Activated CD8-positive, alpha-beta T cell treated with anti-CD3 and anti-CD28 coated beads for 36 hours (primary cell): ENCODE measurements at regions not wholly inside any gene's neighbourhood (a gene's known extent, or its start where the extent isn't known, plus 50 kb on each side); places are given as distances from the start of the nearest gene placed in this dataset.

Experiments
- ATAC-seq: fragments of 200-7000 bp; cut with Tn5 transposase; one replicate; pipeline ENCODE4 v1.10.0; 2021; ENCODE audit warnings: mild to moderate bottlenecking, moderate library complexity
- CTCF ChIA-PET: fragments of 350-600 bp; sonication (Branson Sonifier 250); formaldehyde crosslinking; loops from one replicate; lab custom pipeline; 2021; ENCODE audit warnings: antibody characterized with exemption; lab: Charles Lee
- POLR2A ChIA-PET: fragments of 350-600 bp; sonication (Branson Sonifier 250); formaldehyde crosslinking; loops from one replicate; lab custom pipeline; 2021; ENCODE audit warnings: antibody characterized with exemption; lab: Charles Lee
- DNase-seq: peaks from one replicate; pipeline ENCODE4 v3.0.0-alpha.2; 2020
- H3K27ac Mint-ChIP-seq: one replicate; pipeline ENCODE4 v1.8.0; 2021; ENCODE audit warnings: mild to moderate bottlenecking, mixed read lengths
- H3K27me3 Mint-ChIP-seq: one replicate; pipeline ENCODE4 v1.8.0; 2021; ENCODE audit warnings: mixed read lengths
- H3K36me3 Mint-ChIP-seq: one replicate; pipeline ENCODE4 v1.8.0; 2021; ENCODE audit warnings: low read depth, mixed read lengths
- H3K4me1 Mint-ChIP-seq: one replicate; pipeline ENCODE4 v1.8.0; 2021; ENCODE audit warnings: low read depth, mixed read lengths
- H3K4me3 Mint-ChIP-seq: one replicate; pipeline ENCODE4 v1.8.0; 2021; ENCODE audit warnings: mild to moderate bottlenecking, moderate library complexity, mixed read lengths
- H3K9me3 Mint-ChIP-seq: one replicate; pipeline ENCODE4 v1.8.0; 2021; ENCODE audit warnings: mixed read lengths
- CTCF ChIP-seq: fragments of 200-600 bp; IDR thresholded peaks from one replicate; pipeline ENCODE4 v1.8.0; 2022; ENCODE audit warnings: antibody characterized with exemption, mild to moderate bottlenecking
- intact Hi-C: fragments of 100-400 bp; cut with micrococcal nuclease; formaldehyde crosslinking; loops from one replicate; pipeline ENCODE4 v1.10.0; 2022

DNA sequence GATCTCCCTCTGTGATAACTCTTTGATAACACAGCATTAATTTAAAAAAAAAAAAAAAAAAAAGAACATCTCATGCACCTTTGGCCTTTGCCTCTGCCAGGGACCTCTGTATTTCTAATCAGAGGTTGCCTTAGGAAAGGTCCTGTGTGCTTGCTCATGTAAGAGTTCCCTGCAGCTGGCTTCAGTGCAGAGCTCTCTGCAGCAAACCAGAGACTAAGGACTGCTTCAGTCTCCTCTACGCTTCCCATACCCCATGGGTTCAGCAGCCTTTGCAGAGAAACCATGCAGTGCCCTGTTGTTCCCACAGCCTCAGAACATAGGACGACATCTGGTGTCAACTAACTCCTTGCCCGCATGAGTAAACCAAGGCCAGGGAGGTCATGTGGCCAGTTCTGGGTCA lies 236.6 kb upstream of the KLHL29 start:
- intact Hi-C loops, result no loop called here
- no peak for ATAC-seq

DNA sequence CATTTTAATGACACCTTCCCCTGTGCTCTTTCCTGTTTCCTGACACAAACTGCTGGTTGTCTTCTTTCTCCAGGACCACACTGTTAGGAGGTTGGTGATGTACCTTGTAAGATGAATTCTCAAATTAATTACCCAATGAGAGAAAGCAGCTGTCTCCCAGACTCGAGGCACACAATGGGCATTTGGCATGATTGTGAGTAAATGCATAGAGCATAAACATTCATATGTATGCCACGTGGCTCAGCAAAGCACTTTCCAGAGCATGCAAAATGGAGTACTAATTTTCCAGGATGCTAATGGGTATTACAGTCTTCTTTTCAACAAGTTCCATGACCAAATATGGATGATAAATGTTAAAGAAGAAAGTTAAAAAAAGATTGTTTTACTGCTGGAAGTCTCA lies 235.2 kb upstream of the KLHL29 start:
- Mint-ChIP-seq H3K4me3 (no peak overlapping the region), H3K36me3 (no peaks in the 10 kb centered on the region), H3K4me1 (no peaks in the 10 kb centered on the region), H3K27ac (no peak overlapping the region), H3K9me3 (peaks cover 1% of the 10 kb centered on the region), H3K27me3 (peaks cover 15% of the 10 kb centered on the region)
- POLR2A ChIA-PET, result no interaction called here
- no peak for DNase-seq
- intact Hi-C loops, result no loop called here
- no peak for ATAC-seq
- CTCF ChIA-PET, result no interaction called here
- TF ChIP-seq CTCF, result no peak

More for the DNA sequence above, 236.6 kb upstream of the KLHL29 start:
- peaks cover 16% of the 10 kb centered on the region for H3K27me3 Mint-ChIP-seq
- POLR2A ChIA-PET, result no interaction called here
- H3K27ac Mint-ChIP-seq, result no peak overlapping the region
- CTCF ChIA-PET, result no interaction called here
- H3K36me3 Mint-ChIP-seq, result no peaks in the 10 kb centered on the region
- H3K9me3 Mint-ChIP-seq, result no peaks in the 10 kb centered on the region
- no peak for DNase-seq
- TF ChIP-seq CTCF, result no peak
- no peak overlapping the region for H3K4me3 Mint-ChIP-seq
- H3K4me1 Mint-ChIP-seq, result no peaks in the 10 kb centered on the region

GRCh38 chr2:23153484-23153883 lies 231.5 kb upstream of the KLHL29 start:
- POLR2A ChIA-PET, result no interaction called here
- Mint-ChIP-seq H3K9me3 (peaks cover 1% of the 10 kb centered on the region), H3K36me3 (no peaks in the 10 kb centered on the region), H3K27me3 (peaks cover 7% of the 10 kb centered on the region), H3K4me3 (no peak overlapping the region), H3K27ac (no peak overlapping the region), H3K4me1 (no peaks in the 10 kb centered on the region)
- TF ChIP-seq CTCF, result no peak
- no peak for ATAC-seq
- DNase-seq, result no peak
- CTCF ChIA-PET, result no interaction called here
- intact Hi-C loops, result no loop called here

- no peaks in the 10 kb centered on the region for H3K4me1 Mint-ChIP-seq
- peaks cover 1% of the 10 kb centered on the region for H3K9me3 Mint-ChIP-seq
- POLR2A ChIA-PET, result no interaction called here
- H3K4me3 Mint-ChIP-seq, result no peak overlapping the region
- intact Hi-C loops, result no loop called here
- TF ChIP-seq CTCF, result no peak
- H3K27me3 Mint-ChIP-seq, result peaks cover 3% of the 10 kb centered on the region
- no peak for ATAC-seq
- no peaks in the 10 kb centered on the region for H3K36me3 Mint-ChIP-seq
- CTCF ChIA-PET, result no interaction called here
- no peak overlapping the region for H3K27ac Mint-ChIP-seq
- DNase-seq, result no peak
Measured at GRCh38 chr2:23155022-23155421, 230.0 kb upstream of the KLHL29 start.

DNA sequence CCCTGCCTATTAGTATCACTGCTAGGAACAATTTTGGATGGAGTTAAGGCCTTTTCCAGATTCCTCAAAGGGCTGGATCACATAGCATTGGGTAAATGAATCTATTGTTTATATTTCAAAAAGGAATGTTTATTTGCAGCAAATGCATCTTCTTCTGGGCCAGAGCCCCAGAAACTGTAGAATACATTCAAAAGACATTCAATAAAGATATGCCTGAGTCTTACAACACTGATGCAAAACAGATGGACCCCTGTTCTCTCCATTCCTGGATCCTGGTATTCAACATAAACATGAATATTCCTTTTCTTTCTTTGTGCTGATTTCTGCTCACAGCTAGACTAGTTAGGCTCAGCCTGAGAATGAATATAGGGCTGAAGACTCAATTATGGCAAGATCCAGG lies 227.2 kb upstream of the KLHL29 start:
- ATAC-seq, result no peak
- no peak overlapping the region for H3K4me3 Mint-ChIP-seq
- CTCF ChIA-PET, result no interaction called here
- intact Hi-C loops, result no loop called here
- TF ChIP-seq CTCF, result no peak
- DNase-seq, result no peak
- peaks cover 1% of the 10 kb centered on the region for H3K27me3 Mint-ChIP-seq
- H3K9me3 Mint-ChIP-seq, result peaks cover 1% of the 10 kb centered on the region
- POLR2A ChIA-PET, result no interaction called here
- H3K36me3 Mint-ChIP-seq, result no peaks in the 10 kb centered on the region
- H3K4me1 Mint-ChIP-seq, result no peaks in the 10 kb centered on the region
- H3K27ac Mint-ChIP-seq, result no peak overlapping the region
